Right lobe of liver (tissue), 4 donors: ENCODE measurements at regions not wholly inside any gene's neighbourhood (a gene's known extent, or its start where the extent isn't known, plus 50 kb on each side); places are given as distances from the start of the nearest gene placed in this dataset.

ENCODE experiments used
- POLR2A ChIP-seq: fragments of 450-650 bp; IDR thresholded peaks from one replicate; pipeline ENCODE4 v1.6.1; 2017; ENCODE audit warnings: antibody characterized with exemption, mild to moderate bottlenecking
- TF ChIP-seq, protein P1 (sequence below), 4 donors: fragments of 200-600 bp in 3 of 4; fragments of 450-650 bp in 1 of 4; IDR thresholded peaks; one replicate each; pipeline versions ENCODE4 v1.5.1 to v1.8.0; 2016 to 2022; ENCODE audit warnings: antibody characterized with exemption in 4 of 4, mild to moderate bottlenecking in 2 of 4
- donor health status: DM: no; HTN: no; CAD: no.
- donor health status: DM: no; HTN: no; CAD: no.
- donor health status: DM: no; HTN: yes; CAD: no.

DNA sequence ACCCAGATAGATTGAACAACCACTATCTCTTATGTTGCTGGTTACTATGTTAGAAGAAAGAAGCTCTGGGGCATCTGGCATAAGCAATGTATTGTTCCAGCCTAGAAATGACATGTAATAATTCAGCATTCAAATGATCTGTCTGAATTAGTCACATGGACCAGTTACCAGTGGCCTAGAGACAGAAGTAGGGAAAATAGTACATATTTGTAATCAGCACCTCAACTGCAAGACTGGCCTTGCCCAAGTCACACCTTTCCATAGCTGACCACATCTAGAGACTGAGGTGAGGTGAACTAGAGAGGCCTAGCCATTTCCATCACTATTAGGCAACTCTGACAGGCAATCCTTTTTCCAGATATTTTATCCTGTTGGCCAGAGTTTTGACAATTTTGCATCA is 315.6 kb upstream of the KCND2 start:
- TF ChIP-seq, protein P1, sequence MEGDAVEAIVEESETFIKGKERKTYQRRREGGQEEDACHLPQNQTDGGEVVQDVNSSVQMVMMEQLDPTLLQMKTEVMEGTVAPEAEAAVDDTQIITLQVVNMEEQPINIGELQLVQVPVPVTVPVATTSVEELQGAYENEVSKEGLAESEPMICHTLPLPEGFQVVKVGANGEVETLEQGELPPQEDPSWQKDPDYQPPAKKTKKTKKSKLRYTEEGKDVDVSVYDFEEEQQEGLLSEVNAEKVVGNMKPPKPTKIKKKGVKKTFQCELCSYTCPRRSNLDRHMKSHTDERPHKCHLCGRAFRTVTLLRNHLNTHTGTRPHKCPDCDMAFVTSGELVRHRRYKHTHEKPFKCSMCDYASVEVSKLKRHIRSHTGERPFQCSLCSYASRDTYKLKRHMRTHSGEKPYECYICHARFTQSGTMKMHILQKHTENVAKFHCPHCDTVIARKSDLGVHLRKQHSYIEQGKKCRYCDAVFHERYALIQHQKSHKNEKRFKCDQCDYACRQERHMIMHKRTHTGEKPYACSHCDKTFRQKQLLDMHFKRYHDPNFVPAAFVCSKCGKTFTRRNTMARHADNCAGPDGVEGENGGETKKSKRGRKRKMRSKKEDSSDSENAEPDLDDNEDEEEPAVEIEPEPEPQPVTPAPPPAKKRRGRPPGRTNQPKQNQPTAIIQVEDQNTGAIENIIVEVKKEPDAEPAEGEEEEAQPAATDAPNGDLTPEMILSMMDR (IDR thresholded peaks at IDR 0.05) = no peak
- no peak for TF ChIP-seq POLR2A
